ENCODE measurements at regions not wholly inside any gene's neighbourhood (a gene's known extent, or its start where the extent isn't known, plus 50 kb on each side); places are given as distances from the start of the nearest gene placed in this dataset.

GRCh38 chr4:160213366-160213765 lies 1110.5 kb downstream of the RAPGEF2 start:
- Histone ChIP-seq H3K4me2 (ENCODE audit: control insufficient read depth, insufficient read depth) (no peak overlapping the region), H3K27me3 (replicated peaks in 1 of 2; ENCODE audit: control insufficient read depth in 2 of 2, insufficient read depth in 2 of 2, low read length in 1 of 2) (no peaks in the 10 kb centered on the region), H4K20me1 (ENCODE audit: control insufficient read depth, insufficient read depth) (no peaks in the 10 kb centered on the region), H3K79me2 (ENCODE audit: control insufficient read depth, insufficient read depth, low read length) (no peaks in the 10 kb centered on the region), H3K9ac (ENCODE audit: control insufficient read depth, insufficient read depth, low read length) (no peak overlapping the region), H3K9me3 (replicated peaks; ENCODE audit: control insufficient read depth, insufficient read depth, low read length) (no peaks in the 10 kb centered on the region), H3K27ac (ENCODE audit: control insufficient read depth, insufficient read depth) (no peak overlapping the region), H2AFZ (ENCODE audit: control insufficient read depth, low read depth, low read length) (no peak overlapping the region), H3K36me3 (ENCODE audit: control insufficient read depth in 2 of 2, insufficient read depth in 2 of 2, low read length in 1 of 2) (no peaks in the 10 kb centered on the region), H3K4me1 (ENCODE audit: control insufficient read depth, insufficient read depth, low read length) (no peaks in the 10 kb centered on the region), H3K4me3 (no peak overlapping the region)
- no peak for TF ChIP-seq NRF1 (conservative IDR thresholded peaks at IDR 0.05; ENCODE audit: low read depth, low read length)
- TF ChIP-seq EGR1 (IDR thresholded peaks at IDR 0.05; ENCODE audit: borderline replicate concordance in 1 of 2, low read depth in 2 of 2, low read length in 2 of 2), result no peak
- no peak for TF ChIP-seq USF1 (IDR thresholded peaks at IDR 0.05; ENCODE audit: borderline replicate concordance, extremely low read length, insufficient read depth, low read depth, low read length)
- TF ChIP-seq TCF3 (IDR thresholded peaks at IDR 0.05; ENCODE audit: borderline replicate concordance, insufficient read depth, low read depth, low read length), result no peak
- TF ChIP-seq ZBTB4 (CRISPR knock-in tag; IDR thresholded peaks at IDR 0.05), result no peak
- TF ChIP-seq E2F4 (IDR thresholded peaks at IDR 0.05; ENCODE audit: low read depth, low read length), result no peak
- no peak for TF ChIP-seq ATF2 (IDR thresholded peaks at IDR 0.05; ENCODE audit: low read length)
- no peak for TF ChIP-seq ZNF592 (IDR thresholded peaks at IDR 0.05)
- TF ChIP-seq SMC3 (IDR thresholded peaks at IDR 0.05; ENCODE audit: borderline replicate concordance, low read length), result no peak
- WGBS (ENCODE audit: insufficient coverage, insufficient replicate concordance, low lambda C conversion rate, missing lambda C conversion rate), result 0% methylated on average over 1 of the region's 1 CpG
- POLR2A ChIA-PET, result no interaction called here
- no TSS peak for BruUV-seq (replicated peaks)
- no peak for DNase-seq (ENCODE audit: low read depth, low spot score)
- in situ Hi-C loops (cut with MboI), result no loop called here
- intact Hi-C loops (cut with micrococcal nuclease; ENCODE audit: unreplicated experiment), result no loop called here
- no peak for FAIRE-seq
- SMC1A ChIA-PET (ENCODE audit: uncharacterized antibody, unreplicated experiment), result no interaction called here
- RAD21 ChIA-PET (ENCODE audit: unreplicated experiment), result no interaction called here
- CTCF ChIA-PET, result interaction anchor here (1.0 kb wide), 1 partner anchor 13 kb away, joined by 3 read pairs; no protein-coding TSS in a partner anchor
- no peak for ATAC-seq
